ENCODE measurements at regions not wholly inside any gene's neighbourhood (a gene's known extent, or its start where the extent isn't known, plus 50 kb on each side); places are given as distances from the start of the nearest gene placed in this dataset.

DNA sequence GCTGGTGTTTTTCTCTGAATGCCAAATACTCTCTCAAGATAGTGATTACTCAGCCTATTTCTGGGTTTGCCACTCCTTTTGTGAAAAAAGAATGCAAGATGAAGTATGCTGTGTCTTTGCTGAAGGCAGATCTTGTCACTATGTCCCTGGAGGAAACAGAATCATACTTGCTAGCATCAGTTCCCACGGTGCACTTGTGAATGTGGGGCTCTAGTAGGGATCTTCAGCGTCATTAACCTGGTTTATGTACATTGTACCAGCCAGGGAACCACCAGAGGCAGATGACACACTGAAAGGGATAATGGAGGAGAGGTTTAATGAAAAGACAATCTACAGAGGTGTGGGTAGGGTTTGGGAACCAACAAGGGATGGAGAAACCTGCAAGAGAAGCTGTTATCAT is 131.0 kb upstream of the CXCR4 start:
- no peak for TF ChIP-seq BHLHE40 (IDR thresholded peaks at IDR 0.05; ENCODE audit: borderline replicate concordance)
- no peak for TF ChIP-seq FOXK2 (IDR thresholded peaks at IDR 0.05)
- CTCF ChIA-PET, result no interaction called here
- no peak for DNase-seq (ENCODE audit: extremely low spot score)
- POLR2A ChIA-PET, result no interaction called here

DNA sequence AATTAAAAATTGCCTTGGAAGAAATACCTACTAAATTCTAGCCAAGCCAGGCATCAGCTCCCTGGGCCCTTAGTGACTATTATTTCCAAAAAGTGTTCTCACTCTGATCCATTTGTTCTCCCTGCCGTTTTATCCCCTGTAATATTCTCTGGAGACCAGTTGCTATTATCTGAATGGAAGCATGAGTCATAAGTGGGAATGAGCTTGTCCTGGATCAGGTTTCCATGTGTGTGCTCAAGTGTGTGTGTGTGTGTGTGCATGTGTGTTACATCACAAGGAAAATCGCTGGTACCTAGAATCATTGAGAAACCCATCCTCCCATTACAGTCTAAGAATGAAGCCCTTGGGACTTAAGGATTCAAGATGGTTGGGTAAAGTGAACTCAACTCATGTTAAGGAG is 130.3 kb upstream of the CXCR4 start:
- peak; percentile 26 for DNase-seq (ENCODE audit: extremely low spot score)
- TF ChIP-seq NFRKB (IDR thresholded peaks at IDR 0.05) (no peak), SP1 (IDR thresholded peaks at IDR 0.05) (no peak), HDGF (IDR thresholded peaks at IDR 0.05; ENCODE audit: borderline replicate concordance) (no peak), FOXM1 (IDR thresholded peaks at IDR 0.05; ENCODE audit: borderline replicate concordance) (no peak), ZNF384 (IDR thresholded peaks at IDR 0.05) (no peak), TARDBP (IDR thresholded peaks at IDR 0.05) (no peak), ELF4 (IDR thresholded peaks at IDR 0.05) (no peak), FOXK2 (IDR thresholded peaks at IDR 0.05) (no peak), CTBP1 (IDR thresholded peaks at IDR 0.05; ENCODE audit: borderline replicate concordance) (no peak), L3MBTL2 (conservative IDR thresholded peaks at IDR 0.05) (no peak)
- TF ChIP-seq, protein P1, sequence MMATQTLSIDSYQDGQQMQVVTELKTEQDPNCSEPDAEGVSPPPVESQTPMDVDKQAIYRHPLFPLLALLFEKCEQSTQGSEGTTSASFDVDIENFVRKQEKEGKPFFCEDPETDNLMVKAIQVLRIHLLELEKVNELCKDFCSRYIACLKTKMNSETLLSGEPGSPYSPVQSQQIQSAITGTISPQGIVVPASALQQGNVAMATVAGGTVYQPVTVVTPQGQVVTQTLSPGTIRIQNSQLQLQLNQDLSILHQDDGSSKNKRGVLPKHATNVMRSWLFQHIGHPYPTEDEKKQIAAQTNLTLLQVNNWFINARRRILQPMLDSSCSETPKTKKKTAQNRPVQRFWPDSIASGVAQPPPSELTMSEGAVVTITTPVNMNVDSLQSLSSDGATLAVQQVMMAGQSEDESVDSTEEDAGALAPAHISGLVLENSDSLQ (IDR thresholded peaks at IDR 0.05), result no peak
- POLR2A ChIA-PET, result no interaction called here
- CTCF ChIA-PET, result no interaction called here

DNA sequence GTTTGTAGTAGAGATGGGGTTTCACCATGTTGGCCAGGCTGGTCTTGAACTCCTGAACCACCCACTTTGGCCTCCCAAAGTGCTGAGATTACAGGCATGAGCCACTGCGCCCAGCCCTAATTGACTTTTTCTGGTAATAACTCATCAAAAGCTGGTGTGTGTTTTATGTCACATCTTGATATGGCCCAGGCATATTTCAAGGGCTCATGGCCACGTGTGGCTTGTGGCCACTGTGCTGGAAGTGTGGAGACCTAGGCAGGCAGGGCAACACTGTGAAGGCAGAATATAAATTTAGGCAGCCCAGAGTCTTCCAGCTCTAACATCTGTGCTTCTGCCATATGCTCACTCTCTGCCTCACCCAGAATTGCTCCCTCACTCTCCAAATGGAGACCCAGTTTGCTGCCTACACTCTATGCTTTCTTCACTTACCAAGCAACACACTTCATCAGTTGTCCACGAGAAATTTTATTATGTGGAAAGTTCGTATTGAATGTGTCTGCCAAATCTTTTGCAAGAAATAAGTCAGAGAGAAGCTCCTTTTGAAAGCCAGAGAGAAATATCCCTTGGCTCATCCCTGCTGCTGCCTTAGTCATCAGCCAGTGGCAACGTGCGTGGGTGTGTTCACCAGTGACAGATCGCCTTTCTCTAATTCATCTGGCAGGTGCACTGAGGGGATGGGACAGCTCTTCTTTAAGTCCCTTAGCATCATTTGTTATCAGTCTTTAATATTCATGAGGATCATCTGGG is 129.4 kb upstream of the CXCR4 start:
- CTCF ChIA-PET, result interaction anchor here (0.8 to 1.2 kb wide), 2 partner anchors 10 to 11 kb away, joined by 3 to 5 read pairs; no protein-coding TSS in a partner anchor
- no peak for DNase-seq (ENCODE audit: extremely low spot score)
- TF ChIP-seq, protein P1 (IDR thresholded peaks at IDR 0.05), result no peak
- TF ChIP-seq FOXM1 (IDR thresholded peaks at IDR 0.05; ENCODE audit: borderline replicate concordance) (no peak), BHLHE40 (IDR thresholded peaks at IDR 0.05; ENCODE audit: borderline replicate concordance) (no peak), HDGF (IDR thresholded peaks at IDR 0.05; ENCODE audit: borderline replicate concordance) (no peak), SP1 (IDR thresholded peaks at IDR 0.05) (no peak), TARDBP (IDR thresholded peaks at IDR 0.05) (no peak), LEF1 (IDR thresholded peaks at IDR 0.05; ENCODE audit: borderline replicate concordance) (no peak), ZNF384 (IDR thresholded peaks at IDR 0.05) (no peak), FOXK2 (IDR thresholded peaks at IDR 0.05) (no peak), FOXA1 (IDR thresholded peaks at IDR 0.05) (no peak), L3MBTL2 (conservative IDR thresholded peaks at IDR 0.05) (no peak), ELF4 (IDR thresholded peaks at IDR 0.05) (no peak), CTBP1 (IDR thresholded peaks at IDR 0.05; ENCODE audit: borderline replicate concordance) (no peak), SUZ12 (IDR thresholded peaks at IDR 0.05) (no peak), NFRKB (IDR thresholded peaks at IDR 0.05) (no peak), ARNT (IDR thresholded peaks at IDR 0.05) (no peak)
- POLR2A ChIA-PET, result no interaction called here

DNA sequence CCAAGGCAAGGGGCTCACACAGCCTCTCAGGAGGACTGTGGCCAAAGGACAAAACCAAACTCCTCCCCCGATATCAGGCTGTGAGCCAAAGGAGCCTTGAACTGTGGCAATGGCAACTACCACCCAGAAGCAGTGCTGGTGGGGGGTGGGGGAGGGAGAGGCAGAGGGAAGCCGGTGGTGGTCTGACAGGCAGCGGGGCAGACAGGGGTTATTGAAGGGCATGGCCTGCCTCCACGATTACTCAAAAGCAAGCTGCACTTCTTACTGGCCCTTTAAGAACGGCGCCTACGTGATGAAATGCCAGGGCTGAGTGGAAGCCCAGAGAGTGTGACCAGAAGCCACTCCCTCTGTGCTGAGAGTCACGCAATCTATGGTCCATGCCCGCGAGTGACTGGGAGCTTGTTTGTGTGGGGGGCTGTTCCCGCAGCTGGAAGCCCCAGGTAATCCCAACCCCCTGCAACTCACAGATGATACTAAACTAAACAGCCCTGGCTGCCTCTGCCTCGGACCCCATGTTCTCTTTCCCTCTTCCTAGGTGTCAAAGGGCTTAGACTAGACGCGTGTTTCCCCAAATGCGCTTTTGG is 128.2 kb upstream of the CXCR4 start:
- ChIA-PET CTCF (no interaction called here), POLR2A (no interaction called here)
- TF ChIP-seq, protein P1 (IDR thresholded peaks at IDR 0.05), result no peak
- TF ChIP-seq BHLHE40 (IDR thresholded peaks at IDR 0.05; ENCODE audit: borderline replicate concordance), result no peak
- no peak for TF ChIP-seq L3MBTL2 (conservative IDR thresholded peaks at IDR 0.05)
- no peak for TF ChIP-seq FOXK2 (IDR thresholded peaks at IDR 0.05)
- no peak for TF ChIP-seq LEF1 (IDR thresholded peaks at IDR 0.05; ENCODE audit: borderline replicate concordance)
- no peak for TF ChIP-seq ZNF384 (IDR thresholded peaks at IDR 0.05)
- no peak for TF ChIP-seq ARNT (IDR thresholded peaks at IDR 0.05)
- TF ChIP-seq NFRKB (IDR thresholded peaks at IDR 0.05), result no peak
- no peak for TF ChIP-seq CTBP1 (IDR thresholded peaks at IDR 0.05; ENCODE audit: borderline replicate concordance)
- no peak for TF ChIP-seq FOXA1 (IDR thresholded peaks at IDR 0.05)
- TF ChIP-seq SUZ12 (IDR thresholded peaks at IDR 0.05), result no peak
- TF ChIP-seq SP1 (IDR thresholded peaks at IDR 0.05), result no peak
- no peak for TF ChIP-seq FOXM1 (IDR thresholded peaks at IDR 0.05; ENCODE audit: borderline replicate concordance)
- TF ChIP-seq HDGF (IDR thresholded peaks at IDR 0.05; ENCODE audit: borderline replicate concordance), result no peak
- TF ChIP-seq ELF4 (IDR thresholded peaks at IDR 0.05), result no peak
- DNase-seq (ENCODE audit: extremely low spot score), result no peak

DNA sequence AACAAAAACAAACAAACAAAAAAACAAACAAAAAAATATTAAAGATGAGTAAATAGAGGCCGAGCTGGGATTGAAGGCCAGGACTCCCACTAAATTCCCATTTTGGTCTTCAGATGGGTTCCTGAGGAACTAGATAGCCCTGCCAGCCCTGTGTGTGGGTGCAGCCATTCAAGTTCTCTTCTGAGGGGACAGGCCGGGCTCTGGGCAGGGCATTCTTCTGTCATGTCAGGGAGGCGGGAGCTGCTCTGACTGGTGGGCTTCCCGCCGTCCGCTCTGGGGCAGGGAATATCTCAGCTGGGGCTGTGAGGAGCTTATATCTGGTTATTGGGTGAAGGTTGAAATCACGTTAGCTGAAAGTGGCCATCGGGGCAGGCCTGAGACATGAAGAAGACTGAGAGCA is 127.3 kb upstream of the CXCR4 start:
- TF ChIP-seq TARDBP (IDR thresholded peaks at IDR 0.05) (no peak), SUZ12 (IDR thresholded peaks at IDR 0.05) (no peak), ARNT (IDR thresholded peaks at IDR 0.05) (no peak), BHLHE40 (IDR thresholded peaks at IDR 0.05; ENCODE audit: borderline replicate concordance) (no peak), FOXA1 (IDR thresholded peaks at IDR 0.05) (no peak), HDGF (IDR thresholded peaks at IDR 0.05; ENCODE audit: borderline replicate concordance) (no peak), ZNF384 (IDR thresholded peaks at IDR 0.05) (no peak), CTBP1 (IDR thresholded peaks at IDR 0.05; ENCODE audit: borderline replicate concordance) (no peak), L3MBTL2 (conservative IDR thresholded peaks at IDR 0.05) (no peak), ELF4 (IDR thresholded peaks at IDR 0.05) (no peak), FOXM1 (IDR thresholded peaks at IDR 0.05; ENCODE audit: borderline replicate concordance) (no peak)
- TF ChIP-seq, protein P1 (IDR thresholded peaks at IDR 0.05), result no peak
- DNase-seq (ENCODE audit: extremely low spot score), result no peak
- POLR2A ChIA-PET, result no interaction called here
- CTCF ChIA-PET, result no interaction called here

Measured in HEK293T (cell line).